ENCODE measurements at regions not wholly inside any gene's neighbourhood (a gene's known extent, or its start where the extent isn't known, plus 50 kb on each side); places are given as distances from the start of the nearest gene placed in this dataset.

DNA sequence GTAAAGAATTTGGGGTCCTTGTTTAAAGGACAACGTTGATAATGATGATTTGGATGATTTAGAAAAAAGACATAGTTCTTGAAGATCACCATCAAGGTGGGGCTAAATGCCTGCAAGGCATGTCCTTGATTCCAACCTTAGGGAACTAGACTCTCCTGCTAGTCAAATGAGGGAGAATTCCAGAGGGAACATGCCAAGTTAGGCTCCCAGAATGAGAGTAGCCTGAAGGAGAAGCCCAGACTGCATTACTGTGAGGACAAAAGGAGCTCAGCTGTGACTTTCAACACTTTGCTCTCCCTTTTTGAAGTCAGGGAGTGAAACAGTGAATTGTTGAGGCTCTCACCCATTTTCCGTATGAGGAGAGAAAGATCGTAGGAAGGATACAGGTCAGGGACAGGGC, 95.2 kb upstream of the TBX3 start:
- no peak overlapping the region for H3K4me2 ChIP-seq
- H3K27ac ChIP-seq = no peak overlapping the region
- H4K20me1 ChIP-seq (ENCODE audit: insufficient read depth, poor library complexity, severe bottlenecking) = no peaks in the 10 kb centered on the region
- TF ChIP-seq, protein P1, sequence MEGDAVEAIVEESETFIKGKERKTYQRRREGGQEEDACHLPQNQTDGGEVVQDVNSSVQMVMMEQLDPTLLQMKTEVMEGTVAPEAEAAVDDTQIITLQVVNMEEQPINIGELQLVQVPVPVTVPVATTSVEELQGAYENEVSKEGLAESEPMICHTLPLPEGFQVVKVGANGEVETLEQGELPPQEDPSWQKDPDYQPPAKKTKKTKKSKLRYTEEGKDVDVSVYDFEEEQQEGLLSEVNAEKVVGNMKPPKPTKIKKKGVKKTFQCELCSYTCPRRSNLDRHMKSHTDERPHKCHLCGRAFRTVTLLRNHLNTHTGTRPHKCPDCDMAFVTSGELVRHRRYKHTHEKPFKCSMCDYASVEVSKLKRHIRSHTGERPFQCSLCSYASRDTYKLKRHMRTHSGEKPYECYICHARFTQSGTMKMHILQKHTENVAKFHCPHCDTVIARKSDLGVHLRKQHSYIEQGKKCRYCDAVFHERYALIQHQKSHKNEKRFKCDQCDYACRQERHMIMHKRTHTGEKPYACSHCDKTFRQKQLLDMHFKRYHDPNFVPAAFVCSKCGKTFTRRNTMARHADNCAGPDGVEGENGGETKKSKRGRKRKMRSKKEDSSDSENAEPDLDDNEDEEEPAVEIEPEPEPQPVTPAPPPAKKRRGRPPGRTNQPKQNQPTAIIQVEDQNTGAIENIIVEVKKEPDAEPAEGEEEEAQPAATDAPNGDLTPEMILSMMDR (IDR thresholded peaks at IDR 0.05; ENCODE audit: poor library complexity) = no peak
- TF ChIP-seq EZH2phosphoT487 (IDR thresholded peaks at IDR 0.05; ENCODE audit: low read depth, severe bottlenecking, unreplicated experiment) = no peak
- no peak for TF ChIP-seq EZH2 (IDR thresholded peaks at IDR 0.05; ENCODE audit: borderline replicate concordance)
- peaks cover 2% of the 10 kb centered on the region for H3K4me1 ChIP-seq (ENCODE audit: insufficient read depth)
- no peak overlapping the region for H2AFZ ChIP-seq
- H3K27me3 ChIP-seq = no peaks in the 10 kb centered on the region
- 76% methylated on average over 3 of the region's 3 CpGs for WGBS (ENCODE audit: low lambda C conversion rate, missing lambda C conversion rate)
- H3K36me3 ChIP-seq (replicated peaks; ENCODE audit: insufficient read depth, low read depth) = no peaks in the 10 kb centered on the region
- DNase-seq (ENCODE audit: low spot score) = no peak
- no peaks in the 10 kb centered on the region for H3K9me3 ChIP-seq (ENCODE audit: low read depth)
- no peak overlapping the region for H3K4me3 ChIP-seq
- H3K79me2 ChIP-seq = no peaks in the 10 kb centered on the region
- H3K9me2 ChIP-seq (replicated peaks; ENCODE audit: insufficient read depth) = no peaks in the 10 kb centered on the region

GRCh38 chr12:114776731-114777442, 92.9 kb upstream of the TBX3 start:
- Histone ChIP-seq H4K20me1 (ENCODE audit: insufficient read depth, poor library complexity, severe bottlenecking) (no peaks in the 10 kb centered on the region), H2AFZ (no peak overlapping the region), H3K9me3 (ENCODE audit: low read depth) (no peaks in the 10 kb centered on the region), H3K27ac (no peak overlapping the region), H3K4me1 (ENCODE audit: insufficient read depth) (no peaks in the 10 kb centered on the region), H3K36me3 (replicated peaks; ENCODE audit: insufficient read depth, low read depth) (no peaks in the 10 kb centered on the region), H3K79me2 (no peaks in the 10 kb centered on the region), H3K27me3 (no peaks in the 10 kb centered on the region), H3K4me2 (no peak overlapping the region), H3K9me2 (replicated peaks; ENCODE audit: insufficient read depth) (no peaks in the 10 kb centered on the region), H3K4me3 (no peak overlapping the region)
- TF ChIP-seq, protein P1 (IDR thresholded peaks at IDR 0.05; ENCODE audit: poor library complexity) = no peak
- no peak for DNase-seq (ENCODE audit: low spot score)
- 87% methylated on average over 15 of the region's 15 CpGs for WGBS (ENCODE audit: low lambda C conversion rate, missing lambda C conversion rate)

GRCh38 chr12:114774699-114775098, 90.7 kb upstream of the TBX3 start:
- H3K27me3 ChIP-seq = no peaks in the 10 kb centered on the region
- no peak overlapping the region for H2AFZ ChIP-seq
- H4K20me1 ChIP-seq (ENCODE audit: insufficient read depth, poor library complexity, severe bottlenecking) = no peaks in the 10 kb centered on the region
- H3K4me3 ChIP-seq = no peak overlapping the region
- H3K9me2 ChIP-seq (replicated peaks; ENCODE audit: insufficient read depth) = no peaks in the 10 kb centered on the region
- 96% methylated on average over 5 of the region's 5 CpGs for WGBS (ENCODE audit: low lambda C conversion rate, missing lambda C conversion rate)
- H3K27ac ChIP-seq = no peak overlapping the region
- no peaks in the 10 kb centered on the region for H3K9me3 ChIP-seq (ENCODE audit: low read depth)
- TF ChIP-seq EZH2 (IDR thresholded peaks at IDR 0.05; ENCODE audit: borderline replicate concordance) (no peak), EZH2phosphoT487 (IDR thresholded peaks at IDR 0.05; ENCODE audit: low read depth, severe bottlenecking, unreplicated experiment) (no peak)
- TF ChIP-seq, protein P1 (IDR thresholded peaks at IDR 0.05; ENCODE audit: poor library complexity) = no peak
- no peak overlapping the region for H3K4me2 ChIP-seq
- DNase-seq (ENCODE audit: low spot score) = no peak
- no peaks in the 10 kb centered on the region for H3K4me1 ChIP-seq (ENCODE audit: insufficient read depth)
- no peaks in the 10 kb centered on the region for H3K36me3 ChIP-seq (replicated peaks; ENCODE audit: insufficient read depth, low read depth)
- H3K79me2 ChIP-seq = no peaks in the 10 kb centered on the region

All from hepatocyte (in vitro differentiated cells).